HepG2 (cell line): ENCODE measurements at regions not wholly inside any gene's neighbourhood (a gene's known extent, or its start where the extent isn't known, plus 50 kb on each side); places are given as distances from the start of the nearest gene placed in this dataset.

ENCODE experiments used
- ADNP ChIP-seq: sonication (generic); formaldehyde crosslinking; IDR thresholded peaks from 2 replicates; pipeline ENCODE4 v1.4.0; 2020; ENCODE audit warnings: missing genetic modification reagents
- CBFB ChIP-seq: sonication (generic); formaldehyde crosslinking; IDR thresholded peaks from 2 replicates; pipeline ENCODE4 v1.4.0; 2020; ENCODE audit warnings: missing genetic modification reagents
- CCDC6 ChIP-seq: sonication (generic); formaldehyde crosslinking; IDR thresholded peaks from 2 replicates; pipeline ENCODE4 v1.8.1; 2022; ENCODE audit warnings: mild to moderate bottlenecking, missing genetic modification reagents, moderate library complexity
- HDAC6 ChIP-seq: fragments of 200-600 bp; sonication (generic); IDR thresholded peaks from 2 replicates; pipeline ENCODE4 v1.7.0; 2017; ENCODE audit warnings: mild to moderate bottlenecking, antibody characterized with exemption, low read length, low read depth
- HNRNPUL1 ChIP-seq: fragments of 200-400 bp; formaldehyde crosslinking; IDR thresholded peaks from 2 replicates; pipeline ENCODE4 v1.6.1; 2017; ENCODE audit warnings: low read depth, mild to moderate bottlenecking, low read length, moderate library complexity
- IKZF4 ChIP-seq: sonication (generic); formaldehyde crosslinking; IDR thresholded peaks from 2 replicates; pipeline ENCODE4 v1.5.1; 2020; ENCODE audit warnings: borderline replicate concordance, mild to moderate bottlenecking, low read depth, missing genetic modification reagents; ENCODE audit errors: not compliant biosample characterization
- ISX ChIP-seq: sonication (generic); formaldehyde crosslinking; conservative IDR thresholded peaks from 2 replicates; pipeline ENCODE4 v1.5.0; 2020; ENCODE audit warnings: missing genetic modification reagents
- MAFF ChIP-seq: IDR thresholded peaks from 2 replicates; pipeline ENCODE4 v1.6.1; 2011; ENCODE audit warnings: low read depth, low read length, improper control_type of control experiment
- NR2F1 ChIP-seq, 2 experiments: fragments of 450-650 bp in 1 of 2; formaldehyde crosslinking in 1 of 2; IDR thresholded peaks; 2 replicates each; pipeline versions ENCODE4 v1.5.0 to v1.6.1; 2016 to 2020; ENCODE audit warnings: mild to moderate bottlenecking in 1 of 2, missing compliant biosample characterization in 1 of 2, missing genetic modification reagents in 1 of 2, moderate library complexity in 1 of 2
- PHF8 ChIP-seq: sonication (generic); formaldehyde crosslinking; IDR thresholded peaks from 2 replicates; pipeline ENCODE4 v1.5.0; 2020; ENCODE audit warnings: missing genetic modification reagents
- SIX4 ChIP-seq: sonication (generic); formaldehyde crosslinking; IDR thresholded peaks from 2 replicates; pipeline ENCODE4 v1.4.0; 2020; ENCODE audit warnings: missing genetic modification reagents
- SMAD3 ChIP-seq: sonication (generic); formaldehyde crosslinking; IDR thresholded peaks from 2 replicates; pipeline ENCODE4 v1.4.0; 2020; ENCODE audit warnings: missing genetic modification reagents
- SP1 ChIP-seq, 2 experiments: fragments of 450-650 bp in 1 of 2; sonication (generic) in 1 of 2; formaldehyde crosslinking in 1 of 2; IDR thresholded peaks; 2 replicates each; pipeline versions ENCODE4 v1.4.0 to v1.6.1; 2016 to 2020; ENCODE audit warnings: missing genetic modification reagents in 1 of 2
- SSRP1 ChIP-seq: IDR thresholded peaks from 2 replicates; pipeline ENCODE4 v1.6.1; 2016; ENCODE audit warnings: control low read depth
- STAT5B ChIP-seq: sonication (generic); formaldehyde crosslinking; IDR thresholded peaks from 2 replicates; pipeline ENCODE4 v1.4.0; 2020; ENCODE audit warnings: missing genetic modification reagents
- SUZ12 ChIP-seq: fragments of 150-350 bp; IDR thresholded peaks from 2 replicates; pipeline ENCODE4 v1.6.1; 2014; ENCODE audit warnings: low read depth, low read length
- TCF7 ChIP-seq: sonication (generic); IDR thresholded peaks from 2 replicates; pipeline ENCODE4 v1.6.1; 2016; ENCODE audit warnings: antibody characterized with exemption, low read depth
- ZFAT ChIP-seq: sonication (generic); formaldehyde crosslinking; conservative IDR thresholded peaks from 2 replicates; pipeline ENCODE4 v1.8.1; 2023; ENCODE audit warnings: missing genetic modification reagents, inconsistent platforms
- ZFYVE20 ChIP-seq: sonication (generic); formaldehyde crosslinking; IDR thresholded peaks from 2 replicates; pipeline ENCODE4 v1.8.0; 2023; ENCODE audit warnings: low read depth, mild to moderate bottlenecking, moderate library complexity, missing genetic modification reagents, borderline replicate concordance
- ZNF207 ChIP-seq: fragments of 450-650 bp; IDR thresholded peaks from 2 replicates; pipeline ENCODE4 v1.6.1; 2016; ENCODE audit warnings: antibody characterized with exemption, borderline replicate concordance
- ZNF251 ChIP-seq: sonication (generic); formaldehyde crosslinking; IDR thresholded peaks from 2 replicates; pipeline ENCODE4 v1.9.0; 2021; ENCODE audit warnings: mild to moderate bottlenecking, missing genetic modification reagents
- ZNF34 ChIP-seq: sonication (generic); formaldehyde crosslinking; IDR thresholded peaks from 2 replicates; pipeline ENCODE4 v1.4.0; 2020; ENCODE audit warnings: mild to moderate bottlenecking, missing genetic modification reagents, borderline replicate concordance
- ZNF549 ChIP-seq: sonication (generic); formaldehyde crosslinking; IDR thresholded peaks from 2 replicates; pipeline ENCODE4 v1.5.0; 2020; ENCODE audit warnings: missing genetic modification reagents
- ZNF564 ChIP-seq: sonication (generic); formaldehyde crosslinking; IDR thresholded peaks from 2 replicates; pipeline ENCODE4 v1.8.1; 2023; ENCODE audit warnings: mild to moderate bottlenecking, missing genetic modification reagents
- ZNF788 ChIP-seq: sonication (generic); formaldehyde crosslinking; IDR thresholded peaks from 2 replicates; pipeline ENCODE4 v1.5.0; 2020; ENCODE audit warnings: mild to moderate bottlenecking, missing genetic modification reagents, borderline replicate concordance
- ZNF850 ChIP-seq: sonication (generic); formaldehyde crosslinking; conservative IDR thresholded peaks from 2 replicates; pipeline ENCODE4 v1.9.0; 2021; ENCODE audit warnings: mild to moderate bottlenecking, missing genetic modification reagents
- ZZZ3 ChIP-seq: sonication (generic); formaldehyde crosslinking; IDR thresholded peaks from 2 replicates; pipeline ENCODE4 v1.4.0; 2020; ENCODE audit warnings: missing genetic modification reagents, mild to moderate bottlenecking, borderline replicate concordance
- TF ChIP-seq, protein P1 (sequence below): sonication (generic); formaldehyde crosslinking; IDR thresholded peaks from 2 replicates; pipeline ENCODE4 v1.4.0; 2020; ENCODE audit warnings: mild to moderate bottlenecking, missing genetic modification reagents, borderline replicate concordance
- TF ChIP-seq, protein P2 (sequence below): sonication (generic); formaldehyde crosslinking; IDR thresholded peaks from 2 replicates; pipeline ENCODE4 v1.4.0; 2020; ENCODE audit warnings: missing genetic modification reagents

DNA sequence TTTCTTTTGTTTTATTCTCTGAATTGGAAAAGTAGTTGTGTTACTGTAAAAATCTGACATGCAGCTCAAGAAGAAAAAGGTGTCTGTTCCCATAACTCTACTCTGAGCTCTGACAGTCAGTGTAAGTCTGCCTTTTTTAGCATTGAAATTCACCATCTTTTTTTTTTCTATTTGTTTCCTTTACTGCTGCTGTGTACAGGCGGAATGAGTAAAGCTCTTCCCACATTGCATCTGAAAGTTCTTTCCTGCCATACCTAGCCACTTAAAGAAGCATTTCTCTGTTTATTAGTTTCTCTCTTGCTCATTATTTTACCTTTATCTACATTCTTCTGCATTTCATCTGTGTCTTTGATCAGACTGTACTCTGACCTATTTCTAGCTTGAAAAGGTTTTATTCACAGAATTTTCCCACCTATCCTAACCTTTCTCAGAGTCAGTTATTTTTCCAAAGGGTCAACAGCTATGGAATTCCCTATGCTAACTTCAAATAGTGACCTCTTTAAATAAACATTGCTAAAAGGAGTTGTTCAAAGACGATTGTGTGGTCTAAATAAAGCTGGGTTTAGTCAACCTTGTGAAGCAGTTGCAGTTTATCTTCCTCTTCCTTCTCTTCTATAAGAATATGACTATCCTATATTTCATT lies 1303.1 kb upstream of the ZEB2 start (continued):
- TF ChIP-seq ZZZ3 (no peak), SUZ12 (no peak), CBFB (CRISPR knock-in tag) (no peak), CCDC6 (CRISPR knock-in tag) (no peak), ZNF251 (CRISPR knock-in tag) (no peak), ZNF549 (CRISPR knock-in tag) (no peak), ZNF34 (CRISPR knock-in tag) (no peak), PHF8 (CRISPR knock-in tag) (no peak), SMAD3 (CRISPR knock-in tag) (peak; percentile 96), ZFAT (CRISPR knock-in tag) (no peak), ISX (CRISPR knock-in tag) (no peak), ZNF850 (CRISPR knock-in tag) (no peak), ZNF564 (CRISPR knock-in tag) (no peak), ZNF788 (no peak), SIX4 (peak; percentile 32; the same call in 1 of the 2 replicates), TCF7 (peak; percentile 97), SP1 (IDR thresholded peaks at IDR 0.05) (no peak), SP1 (CRISPR knock-in tag; IDR thresholded peaks at IDR 0.05) (no peak), HNRNPUL1 (no peak; the same call in 1 of the 2 replicates), ZFYVE20 (no peak), SSRP1 (CRISPR knock-in tag) (no peak), STAT5B (CRISPR knock-in tag) (no peak), HDAC6 (no peak), ZNF207 (no peak), ADNP (CRISPR knock-in tag) (no peak), MAFF (no peak), NR2F1 (CRISPR knock-in tag; IDR thresholded peaks at IDR 0.05) (peak; percentile 73 to 97), IKZF4 (no peak)
- TF ChIP-seq, protein P1, sequence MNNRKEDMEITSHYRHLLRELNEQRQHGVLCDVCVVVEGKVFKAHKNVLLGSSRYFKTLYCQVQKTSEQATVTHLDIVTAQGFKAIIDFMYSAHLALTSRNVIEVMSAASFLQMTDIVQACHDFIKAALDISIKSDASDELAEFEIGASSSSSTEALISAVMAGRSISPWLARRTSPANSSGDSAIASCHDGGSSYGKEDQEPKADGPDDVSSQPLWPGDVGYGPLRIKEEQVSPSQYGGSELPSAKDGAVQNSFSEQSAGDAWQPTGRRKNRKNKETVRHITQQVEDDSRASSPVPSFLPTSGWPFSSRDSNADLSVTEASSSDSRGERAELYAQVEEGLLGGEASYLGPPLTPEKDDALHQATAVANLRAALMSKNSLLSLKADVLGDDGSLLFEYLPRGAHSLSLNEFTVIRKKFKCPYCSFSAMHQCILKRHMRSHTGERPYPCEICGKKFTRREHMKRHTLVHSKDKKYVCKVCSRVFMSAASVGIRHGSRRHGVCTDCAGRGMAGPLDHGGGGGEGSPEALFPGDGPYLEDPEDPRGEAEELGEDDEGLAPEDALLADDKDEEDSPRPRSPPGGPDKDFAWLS, result no peak
- TF ChIP-seq, protein P2, sequence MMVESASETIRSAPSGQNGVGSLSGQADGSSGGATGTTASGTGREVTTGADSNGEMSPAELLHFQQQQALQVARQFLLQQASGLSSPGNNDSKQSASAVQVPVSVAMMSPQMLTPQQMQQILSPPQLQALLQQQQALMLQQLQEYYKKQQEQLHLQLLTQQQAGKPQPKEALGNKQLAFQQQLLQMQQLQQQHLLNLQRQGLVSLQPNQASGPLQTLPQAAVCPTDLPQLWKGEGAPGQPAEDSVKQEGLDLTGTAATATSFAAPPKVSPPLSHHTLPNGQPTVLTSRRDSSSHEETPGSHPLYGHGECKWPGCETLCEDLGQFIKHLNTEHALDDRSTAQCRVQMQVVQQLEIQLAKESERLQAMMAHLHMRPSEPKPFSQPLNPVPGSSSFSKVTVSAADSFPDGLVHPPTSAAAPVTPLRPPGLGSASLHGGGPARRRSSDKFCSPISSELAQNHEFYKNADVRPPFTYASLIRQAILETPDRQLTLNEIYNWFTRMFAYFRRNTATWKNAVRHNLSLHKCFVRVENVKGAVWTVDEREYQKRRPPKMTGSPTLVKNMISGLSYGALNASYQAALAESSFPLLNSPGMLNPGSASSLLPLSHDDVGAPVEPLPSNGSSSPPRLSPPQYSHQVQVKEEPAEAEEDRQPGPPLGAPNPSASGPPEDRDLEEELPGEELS (CRISPR knock-in tag), result peak; percentile 98
